Adrenal gland (tissue), 5 donors: ENCODE measurements at regions not wholly inside any gene's neighbourhood (a gene's known extent, or its start where the extent isn't known, plus 50 kb on each side); places are given as distances from the start of the nearest gene placed in this dataset.
"Not testable (repeated sequence)": the region's sequence is repeated elsewhere in the genome, so short reads cannot be mapped to it uniquely, and the experiment has no call there.

Experiments used
- CTCF ChIP-seq, 6 experiments: fragments of 450-650 bp in 4 of 6; fragments of 200-600 bp in 2 of 6; sonication (generic) in 1 of 6; IDR thresholded peaks; 1 replicate in 5 of 6; 2 replicates in 1 of 6; pipeline versions ENCODE4 v1.5.1 to v1.8.0; 2016 to 2021; ENCODE audit warnings: antibody characterized with exemption in 6 of 6, mild to moderate bottlenecking in 2 of 6, moderate library complexity in 1 of 6
- POLR2A ChIP-seq, 2 donors: fragments of 450-650 bp; IDR thresholded peaks; one replicate each; pipeline ENCODE4 v1.6.1; 2017; ENCODE audit warnings: antibody characterized with exemption in 2 of 2, mild to moderate bottlenecking in 2 of 2, moderate library complexity in 1 of 2
- donor health status: DM: no; HTN: no; CAD: no.

- not testable (repeated sequence) for TF ChIP-seq CTCF, POLR2A (IDR thresholded peaks at IDR 0.05)
Observed at GRCh38 chr9:42435715-42436342, 252.4 kb downstream of the SPATA31A6 start.
